Neural cell (in vitro differentiated cells): ENCODE measurements at regions not wholly inside any gene's neighbourhood (a gene's known extent, or its start where the extent isn't known, plus 50 kb on each side); places are given as distances from the start of the nearest gene placed in this dataset.

Source experiments
- H2AFZ ChIP-seq: fragments of 200-600, 300-800 bp; sonication (generic), shearing (Covaris generic); 2 replicates; pipeline ENCODE4 v1.6.0; 2014; ENCODE audit warnings: low read depth, mild to moderate bottlenecking, antibody characterized with exemption, low read length, moderate library complexity
- H3F3A ChIP-seq: fragments of 200-600 bp; shearing (Covaris generic); 2 replicates; pipeline ENCODE4 v1.6.1; 2016; ENCODE audit warnings: mild to moderate bottlenecking, moderate library complexity, mixed read lengths, antibody characterized with exemption, low read length; ENCODE audit not compliant: insufficient read depth, poor library complexity, severe bottlenecking
- H3K27ac ChIP-seq: fragments of 200-600, 300-800 bp; sonication (generic), shearing (Covaris generic); 2 replicates; pipeline ENCODE4 v1.5.1; 2014; ENCODE audit warnings: mild to moderate bottlenecking, low read length, moderate library complexity
- H3K27me3 ChIP-seq: fragments of 300-800, 200-600 bp; sonication (generic), shearing (Covaris generic); 2 replicates; pipeline ENCODE4 v1.6.0; 2014; ENCODE audit warnings: mild to moderate bottlenecking, low read depth, low read length, moderate library complexity; ENCODE audit not compliant: insufficient read depth
- H3K36me3 ChIP-seq: fragments of 300-800, 200-600 bp; sonication (generic), shearing (Covaris generic); 2 replicates; pipeline ENCODE4 v1.5.1; 2014; ENCODE audit warnings: mild to moderate bottlenecking, antibody characterized with exemption, low read length, moderate library complexity; ENCODE audit not compliant: insufficient read depth
- H3K4me2 ChIP-seq: fragments of 300-800, 200-600 bp; sonication (generic), shearing (Covaris generic); 2 replicates; pipeline ENCODE4 v1.6.0; 2014; ENCODE audit warnings: mild to moderate bottlenecking, low read length
- H3K4me3 ChIP-seq: fragments of 300-800, 200-600 bp; sonication (generic), shearing (Covaris generic); 2 replicates; pipeline ENCODE4 v1.5.1; 2014; ENCODE audit warnings: mild to moderate bottlenecking, low read length, moderate library complexity
- H3K79me2 ChIP-seq: fragments of 200-600 bp; shearing (Covaris generic); replicated peaks from 2 replicates; pipeline ENCODE4 v1.6.0; 2014; ENCODE audit warnings: mild to moderate bottlenecking, low read length, moderate library complexity; ENCODE audit not compliant: insufficient read depth
- H3K9ac ChIP-seq: fragments of 300-800, 200-600 bp; sonication (generic), shearing (Covaris generic); 2 replicates; pipeline ENCODE4 v1.6.1; 2016; ENCODE audit warnings: mild to moderate bottlenecking, low read length, mixed read lengths
- H3K9me2 ChIP-seq: fragments of 200-600 bp; shearing (Covaris generic); 2 replicates; pipeline ENCODE4 v1.6.1; 2016; ENCODE audit warnings: mild to moderate bottlenecking, low read length, mixed read lengths; ENCODE audit not compliant: insufficient read depth
- H3K9me3 ChIP-seq: fragments of 200-600, 300-800 bp; sonication (generic), shearing (Covaris generic); 2 replicates; pipeline ENCODE4 v1.6.1; 2016; ENCODE audit warnings: mild to moderate bottlenecking, mixed run types, low read length, moderate library complexity, mixed read lengths
- H4K20me1 ChIP-seq: fragments of 200-600 bp; shearing (Covaris generic); 2 replicates; pipeline ENCODE4 v1.6.1; 2016; ENCODE audit warnings: mild to moderate bottlenecking, mixed run types; ENCODE audit not compliant: insufficient read depth
- CTCF ChIP-seq: fragments of 450-650 bp; IDR thresholded peaks from 2 replicates; pipeline ENCODE4 v1.5.1; 2014; ENCODE audit warnings: antibody characterized with exemption, mild to moderate bottlenecking, moderate library complexity; ENCODE audit not compliant: poor library complexity, severe bottlenecking
- EP300 ChIP-seq: fragments of 450-650 bp; conservative IDR thresholded peaks from 2 replicates; pipeline ENCODE4 v1.6.1; 2014; ENCODE audit warnings: antibody characterized with exemption, mild to moderate bottlenecking, moderate library complexity; ENCODE audit not compliant: poor library complexity, severe bottlenecking
- EZH2 ChIP-seq: fragments of 200-600, 300-800 bp; shearing (Covaris generic), sonication (generic); IDR thresholded peaks from 2 replicates; pipeline ENCODE4 v1.6.1; 2014; ENCODE audit warnings: antibody characterized with exemption, low read length, borderline replicate concordance, mild to moderate bottlenecking; ENCODE audit not compliant: insufficient read depth, poor library complexity, severe bottlenecking
- MXI1 ChIP-seq: fragments of 450-650 bp; conservative IDR thresholded peaks from 2 replicates; pipeline ENCODE4 v1.6.1; 2014; ENCODE audit warnings: antibody characterized with exemption, mild to moderate bottlenecking; ENCODE audit not compliant: poor library complexity, severe bottlenecking
- POLR2AphosphoS5 ChIP-seq: IDR thresholded peaks from 2 replicates; pipeline ENCODE4 v1.6.1; 2012
- RAD21 ChIP-seq: fragments of 450-650 bp; conservative IDR thresholded peaks from 2 replicates; pipeline ENCODE4 v1.6.1; 2014; ENCODE audit warnings: antibody characterized with exemption, mild to moderate bottlenecking, moderate library complexity
- REST ChIP-seq: IDR thresholded peaks from 2 replicates; pipeline ENCODE4 v1.6.1; 2012; ENCODE audit warnings: borderline replicate concordance
- SMC3 ChIP-seq: fragments of 450-650 bp; conservative IDR thresholded peaks from 2 replicates; pipeline ENCODE4 v1.6.1; 2014; ENCODE audit warnings: antibody characterized with exemption, mild to moderate bottlenecking, moderate library complexity; ENCODE audit not compliant: poor library complexity
- TAF1 ChIP-seq: IDR thresholded peaks from 2 replicates; pipeline ENCODE4 v1.6.1; 2012; ENCODE audit warnings: low read depth

- no peak overlapping the region for H3K4me3 ChIP-seq
- H3K9ac ChIP-seq = no peak overlapping the region
- H3K9me2 ChIP-seq = no peaks in the 10 kb centered on the region
- peak overlapping the region; percentile 57 for H3K4me2 ChIP-seq
- H3F3A ChIP-seq = no peaks in the 10 kb centered on the region
- no peaks in the 10 kb centered on the region for H3K9me3 ChIP-seq
- H3K27ac ChIP-seq = peak overlapping the region; percentile 36
- H3K27me3 ChIP-seq = no peaks in the 10 kb centered on the region
- peak overlapping the region; percentile 30 for H2AFZ ChIP-seq
- no peaks in the 10 kb centered on the region for H3K36me3 ChIP-seq
- no peaks in the 10 kb centered on the region for H3K79me2 ChIP-seq
- no peaks in the 10 kb centered on the region for H4K20me1 ChIP-seq
- TF ChIP-seq POLR2AphosphoS5 = peak; percentile 11
- no peak for TF ChIP-seq EZH2
- no peak for TF ChIP-seq CTCF
Observed at GRCh38 chr18:29326214-29326613, 1149.3 kb upstream of the CDH2 start.

- Histone ChIP-seq H3K4me2 (no peak overlapping the region), H3K4me3 (no peak overlapping the region), H3K79me2 (no peaks in the 10 kb centered on the region), H3K36me3 (no peaks in the 10 kb centered on the region), H3K9me3 (no peaks in the 10 kb centered on the region), H4K20me1 (no peaks in the 10 kb centered on the region), H3K27ac (no peak overlapping the region), H3K27me3 (no peaks in the 10 kb centered on the region), H3K9me2 (no peaks in the 10 kb centered on the region), H2AFZ (no peak overlapping the region), H3K9ac (no peak overlapping the region), H3F3A (no peaks in the 10 kb centered on the region)
- TF ChIP-seq RAD21 (no peak), EZH2 (no peak), MXI1 (no peak), CTCF (no peak), EP300 (no peak), REST (no peak), POLR2AphosphoS5 (no peak), TAF1 (no peak), SMC3 (no peak)
Observed at GRCh38 chr18:29321561-29321960, 1144.6 kb upstream of the CDH2 start.
